K562 (cell line): ENCODE measurements at regions not wholly inside any gene's neighbourhood (a gene's known extent, or its start where the extent isn't known, plus 50 kb on each side); places are given as distances from the start of the nearest gene placed in this dataset.

Experiments used
- BRF2 ChIP-seq: IDR thresholded peaks from 3 replicates; pipeline ENCODE4 v1.6.1; 2011; ENCODE audit warnings: borderline replicate concordance, mild to moderate bottlenecking; ENCODE audit not compliant: insufficient read length, insufficient read depth
- CTCF ChIP-seq, 3 experiments: IDR thresholded peaks in 2 of 3; conservative IDR thresholded peaks in 1 of 3; 2 replicates each; pipeline ENCODE4 v1.5.1; 2011 to 2012; ENCODE audit warnings: low read length in 3 of 3, mild to moderate bottlenecking in 3 of 3, control low read depth in 2 of 3, improper control_type of control experiment in 1 of 3, inconsistent platforms in 1 of 3, low read depth in 1 of 3, mixed read lengths in 1 of 3, moderate library complexity in 1 of 3; ENCODE audit not compliant: insufficient read depth in 2 of 3
- GATA2 ChIP-seq: sonication (generic); formaldehyde crosslinking; IDR thresholded peaks from 2 replicates; pipeline ENCODE4 v1.4.0; 2020; ENCODE audit warnings: mild to moderate bottlenecking, missing genetic modification reagents
- JUNB ChIP-seq: fragments of 450-650 bp; formaldehyde crosslinking; conservative IDR thresholded peaks from 2 replicates; pipeline ENCODE4 v1.4.0; 2020; ENCODE audit warnings: mild to moderate bottlenecking
- L3MBTL2 ChIP-seq: fragments of 450-650 bp; IDR thresholded peaks from 2 replicates; pipeline ENCODE4 v1.6.1; 2016; ENCODE audit warnings: mild to moderate bottlenecking, moderate library complexity
- MAX ChIP-seq: sonication (generic); formaldehyde crosslinking; IDR thresholded peaks from 2 replicates; pipeline ENCODE4 v1.9.0; 2022; ENCODE audit warnings: mild to moderate bottlenecking, missing genetic modification reagents
- POLR2A ChIP-seq: fragments of 450-650 bp; conservative IDR thresholded peaks from 2 replicates; pipeline ENCODE4 v1.6.1; 2016
- ZKSCAN1 ChIP-seq: fragments of 150-350 bp; IDR thresholded peaks from 2 replicates; pipeline ENCODE4 v1.6.1; 2016; ENCODE audit warnings: low read depth, low read length
- ZNF224 ChIP-seq: sonication (generic); formaldehyde crosslinking; IDR thresholded peaks from 2 replicates; pipeline ENCODE4 v1.8.0; 2022; ENCODE audit warnings: mild to moderate bottlenecking, missing genetic modification reagents
- ZNF449 ChIP-seq: fragments of 250-450 bp; sonication (Bioruptor Pico); IDR thresholded peaks from 2 replicates; pipeline ENCODE4 v1.8.0; 2022; ENCODE audit warnings: moderate library complexity, mild to moderate bottlenecking, inconsistent platforms
- ZNF76 ChIP-seq: fragments of 250-450 bp; sonication (Bioruptor Pico); IDR thresholded peaks from 2 replicates; pipeline ENCODE4 v1.4.0; 2020; ENCODE audit warnings: mild to moderate bottlenecking, moderate library complexity, borderline replicate concordance

GRCh38 chr16:48435906-48436305 is 50.7 kb upstream of the SIAH1 start:
- TF ChIP-seq CTCF (IDR thresholded peaks at IDR 0.05 in 2 of 3, conservative IDR thresholded peaks at IDR 0.05 in 1 of 3; ENCODE audit: insufficient read depth in 2 of 3, low read depth in 1 of 3, low read length in 3 of 3) (no peak), JUNB (CRISPR knock-in tag) (no peak), ZNF224 (no peak), GATA2 (CRISPR knock-in tag) (no peak), BRF2 (no peak), POLR2A (no peak), ZKSCAN1 (no peak), ZNF76 (CRISPR knock-in tag) (no peak), L3MBTL2 (no peak), MAX (no peak), ZNF449 (no peak)
